ENCODE measurements at regions not wholly inside any gene's neighbourhood (a gene's known extent, or its start where the extent isn't known, plus 50 kb on each side); places are given as distances from the start of the nearest gene placed in this dataset.

DNA sequence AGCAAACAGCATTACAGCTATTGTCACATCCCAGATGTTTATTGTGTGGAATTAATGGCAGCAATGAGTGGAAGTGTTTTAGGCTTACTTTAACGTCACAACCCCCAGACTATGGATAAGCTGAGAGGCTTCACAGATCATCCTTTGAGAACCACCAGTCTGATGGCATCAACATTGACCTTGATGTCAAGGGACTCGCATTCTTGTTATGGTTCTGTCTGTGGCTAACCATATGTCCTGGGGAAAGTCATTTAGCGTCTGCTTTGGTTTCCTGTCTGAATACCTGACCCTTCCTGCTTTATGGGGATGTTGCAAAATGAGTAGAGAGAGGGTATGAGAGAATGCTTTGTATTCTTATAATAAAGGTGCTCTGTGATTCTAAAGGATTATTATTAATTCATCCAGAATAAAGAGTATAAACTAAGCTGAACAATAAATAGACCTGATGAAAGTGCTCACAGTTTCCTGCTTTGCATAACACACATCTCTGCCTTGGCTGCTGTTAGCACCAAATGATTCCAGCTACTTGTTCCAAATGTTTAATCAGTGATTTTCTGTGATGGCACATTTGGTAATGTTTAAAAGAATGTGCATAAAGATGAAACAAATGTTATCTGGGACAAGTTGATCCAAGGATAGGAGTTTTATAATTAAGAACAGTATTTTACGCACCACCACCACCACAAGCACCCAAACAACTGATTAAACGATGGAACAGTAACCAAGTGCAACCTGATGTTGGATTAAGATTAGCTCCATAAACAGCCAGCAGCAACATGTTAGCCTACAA is 116.9 kb upstream of the LRIG3 start:
- TF ChIP-seq ZNF114 (tag by site-specific recombination; IDR thresholded peaks at IDR 0.05) (no peak), ZNF785 (tag by site-specific recombination; IDR thresholded peaks at IDR 0.05) (no peak), ZNF362 (tag by site-specific recombination; IDR thresholded peaks at IDR 0.05) (no peak), ZBTB17 (tag by site-specific recombination; IDR thresholded peaks at IDR 0.05) (no peak), ZNF639 (tag by site-specific recombination; IDR thresholded peaks at IDR 0.05) (no peak), PATZ1 (tag by site-specific recombination; IDR thresholded peaks at IDR 0.05) (no peak), ZNF560 (tag by site-specific recombination; IDR thresholded peaks at IDR 0.05; ENCODE audit: borderline replicate concordance) (no peak), ZNF335 (tag by site-specific recombination; conservative IDR thresholded peaks at IDR 0.05) (no peak), MYNN (tag by site-specific recombination; IDR thresholded peaks at IDR 0.05; ENCODE audit: borderline replicate concordance) (no peak), BCL6B (tag by site-specific recombination; IDR thresholded peaks at IDR 0.05) (no peak), PRDM10 (tag by site-specific recombination; IDR thresholded peaks at IDR 0.05) (no peak)
- TF ChIP-seq, protein P1, sequence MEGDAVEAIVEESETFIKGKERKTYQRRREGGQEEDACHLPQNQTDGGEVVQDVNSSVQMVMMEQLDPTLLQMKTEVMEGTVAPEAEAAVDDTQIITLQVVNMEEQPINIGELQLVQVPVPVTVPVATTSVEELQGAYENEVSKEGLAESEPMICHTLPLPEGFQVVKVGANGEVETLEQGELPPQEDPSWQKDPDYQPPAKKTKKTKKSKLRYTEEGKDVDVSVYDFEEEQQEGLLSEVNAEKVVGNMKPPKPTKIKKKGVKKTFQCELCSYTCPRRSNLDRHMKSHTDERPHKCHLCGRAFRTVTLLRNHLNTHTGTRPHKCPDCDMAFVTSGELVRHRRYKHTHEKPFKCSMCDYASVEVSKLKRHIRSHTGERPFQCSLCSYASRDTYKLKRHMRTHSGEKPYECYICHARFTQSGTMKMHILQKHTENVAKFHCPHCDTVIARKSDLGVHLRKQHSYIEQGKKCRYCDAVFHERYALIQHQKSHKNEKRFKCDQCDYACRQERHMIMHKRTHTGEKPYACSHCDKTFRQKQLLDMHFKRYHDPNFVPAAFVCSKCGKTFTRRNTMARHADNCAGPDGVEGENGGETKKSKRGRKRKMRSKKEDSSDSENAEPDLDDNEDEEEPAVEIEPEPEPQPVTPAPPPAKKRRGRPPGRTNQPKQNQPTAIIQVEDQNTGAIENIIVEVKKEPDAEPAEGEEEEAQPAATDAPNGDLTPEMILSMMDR (tag by site-specific recombination; IDR thresholded peaks at IDR 0.05) = no peak
- TF ChIP-seq, protein P2, sequence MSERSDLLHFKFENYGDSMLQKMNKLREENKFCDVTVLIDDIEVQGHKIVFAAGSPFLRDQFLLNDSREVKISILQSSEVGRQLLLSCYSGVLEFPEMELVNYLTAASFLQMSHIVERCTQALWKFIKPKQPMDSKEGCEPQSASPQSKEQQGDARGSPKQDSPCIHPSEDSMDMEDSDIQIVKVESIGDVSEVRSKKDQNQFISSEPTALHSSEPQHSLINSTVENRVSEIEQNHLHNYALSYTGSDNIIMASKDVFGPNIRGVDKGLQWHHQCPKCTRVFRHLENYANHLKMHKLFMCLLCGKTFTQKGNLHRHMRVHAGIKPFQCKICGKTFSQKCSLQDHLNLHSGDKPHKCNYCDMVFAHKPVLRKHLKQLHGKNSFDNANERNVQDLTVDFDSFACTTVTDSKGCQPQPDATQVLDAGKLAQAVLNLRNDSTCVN (tag by site-specific recombination; optimal IDR thresholded peaks at IDR 0.05) = no peak
